Mammary epithelial cell (primary cell): ENCODE measurements at regions not wholly inside any gene's neighbourhood (a gene's known extent, or its start where the extent isn't known, plus 50 kb on each side); places are given as distances from the start of the nearest gene placed in this dataset.

Experiments
- EZH2 ChIP-seq: IDR thresholded peaks from 2 replicates; pipeline ENCODE4 v1.6.1; 2012; ENCODE audit warnings: low read length, inconsistent platforms, borderline replicate concordance
- TF ChIP-seq, protein P1 (sequence below), 2 donors: IDR thresholded peaks in 1 of 2; conservative IDR thresholded peaks in 1 of 2; 2 replicates each; pipeline ENCODE4 v1.5.1; 2011 to 2012; ENCODE audit warnings: inconsistent platforms in 2 of 2, low read length in 2 of 2, mild to moderate bottlenecking in 2 of 2, control low read depth in 1 of 2, low read depth in 1 of 2; ENCODE audit not compliant: insufficient read depth in 1 of 2; ENCODE audit errors: extremely low read depth in 1 of 2

- TF ChIP-seq EZH2, result no peak
- TF ChIP-seq, protein P1, sequence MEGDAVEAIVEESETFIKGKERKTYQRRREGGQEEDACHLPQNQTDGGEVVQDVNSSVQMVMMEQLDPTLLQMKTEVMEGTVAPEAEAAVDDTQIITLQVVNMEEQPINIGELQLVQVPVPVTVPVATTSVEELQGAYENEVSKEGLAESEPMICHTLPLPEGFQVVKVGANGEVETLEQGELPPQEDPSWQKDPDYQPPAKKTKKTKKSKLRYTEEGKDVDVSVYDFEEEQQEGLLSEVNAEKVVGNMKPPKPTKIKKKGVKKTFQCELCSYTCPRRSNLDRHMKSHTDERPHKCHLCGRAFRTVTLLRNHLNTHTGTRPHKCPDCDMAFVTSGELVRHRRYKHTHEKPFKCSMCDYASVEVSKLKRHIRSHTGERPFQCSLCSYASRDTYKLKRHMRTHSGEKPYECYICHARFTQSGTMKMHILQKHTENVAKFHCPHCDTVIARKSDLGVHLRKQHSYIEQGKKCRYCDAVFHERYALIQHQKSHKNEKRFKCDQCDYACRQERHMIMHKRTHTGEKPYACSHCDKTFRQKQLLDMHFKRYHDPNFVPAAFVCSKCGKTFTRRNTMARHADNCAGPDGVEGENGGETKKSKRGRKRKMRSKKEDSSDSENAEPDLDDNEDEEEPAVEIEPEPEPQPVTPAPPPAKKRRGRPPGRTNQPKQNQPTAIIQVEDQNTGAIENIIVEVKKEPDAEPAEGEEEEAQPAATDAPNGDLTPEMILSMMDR (conservative IDR thresholded peaks at IDR 0.05 in 1 of 2, IDR thresholded peaks at IDR 0.05 in 1 of 2; ENCODE audit: extremely low read depth in 1 of 2, insufficient read depth in 1 of 2, low read depth in 1 of 2, low read length in 2 of 2), result no peak
Observed at GRCh38 chr9:7360513-7360912, 439.1 kb downstream of the DMAC1 start.
